Subcutaneous abdominal adipose tissue (tissue), 5 donors: ENCODE measurements at regions not wholly inside any gene's neighbourhood (a gene's known extent, or its start where the extent isn't known, plus 50 kb on each side); places are given as distances from the start of the nearest gene placed in this dataset.
"Not testable (repeated sequence)": the region's sequence is repeated elsewhere in the genome, so short reads cannot be mapped to it uniquely, and the experiment has no call there.

Experiments used
- H3K27ac ChIP-seq: one replicate; pipeline ENCODE4 v1.7.0; 2013; ENCODE audit warnings: low read depth, mild to moderate bottlenecking, inconsistent platforms, low read length, moderate library complexity
- H3K27me3 ChIP-seq, 5 donors: one replicate each; pipeline ENCODE4 v1.7.0; 2013; ENCODE audit warnings: low read length in 5 of 5, inconsistent platforms in 1 of 5; ENCODE audit not compliant: control insufficient read depth in 5 of 5, insufficient read depth in 4 of 5
- H3K36me3 ChIP-seq, 5 donors: one replicate each; pipeline ENCODE4 v1.7.0; 2013; ENCODE audit warnings: low read length in 5 of 5; ENCODE audit not compliant: control insufficient read depth in 5 of 5, insufficient read depth in 5 of 5
- H3K4me1 ChIP-seq, 5 donors: one replicate each; pipeline ENCODE4 v1.7.0; 2013; ENCODE audit warnings: low read length in 5 of 5, mild to moderate bottlenecking in 3 of 5, moderate library complexity in 1 of 5; ENCODE audit not compliant: control insufficient read depth in 5 of 5, insufficient read depth in 5 of 5
- H3K4me3 ChIP-seq, 5 donors: one replicate each; pipeline ENCODE4 v1.7.0; 2013; ENCODE audit warnings: low read length in 5 of 5, low read depth in 1 of 5
- H3K9ac ChIP-seq, 5 donors: one replicate each; pipeline ENCODE4 v1.7.0; 2013; ENCODE audit warnings: low read length in 5 of 5, mild to moderate bottlenecking in 4 of 5, moderate library complexity in 3 of 5
- H3K9me3 ChIP-seq, 5 donors: one replicate each; pipeline ENCODE4 v1.7.0; 2013; ENCODE audit warnings: low read length in 5 of 5; ENCODE audit not compliant: control insufficient read depth in 5 of 5
- donor health status: healthy.
- donor health status: healthy.
- donor health status: healthy.
- donor health status: healthy.
- donor health status: healthy.

- H3K9ac ChIP-seq, H3K36me3 ChIP-seq, H3K4me1 ChIP-seq, H3K4me3 ChIP-seq, H3K27ac ChIP-seq, H3K27me3 ChIP-seq, H3K9me3 ChIP-seq: not testable (repeated sequence)
Measured at GRCh38 chr3:96671861-96672595, 142.4 kb upstream of the EPHA6 start.

GRCh38 chr3:96677156-96677555, 137.2 kb upstream of the EPHA6 start:
- Histone ChIP-seq H3K27ac (no peak overlapping the region), H3K36me3 (no peaks in the 10 kb centered on the region)

GRCh38 chr3:96678325-96678724, 136.1 kb upstream of the EPHA6 start:
- H3K36me3 ChIP-seq: no peaks in the 10 kb centered on the region
- H3K4me1 ChIP-seq: no peaks in the 10 kb centered on the region
- H3K27ac ChIP-seq: no peak overlapping the region
- no peaks in the 10 kb centered on the region for H3K9me3 ChIP-seq
- no peak overlapping the region for H3K9ac ChIP-seq
- H3K27me3 ChIP-seq: no peaks in the 10 kb centered on the region
- H3K4me3 ChIP-seq: no peak overlapping the region

More at GRCh38 chr3:96677156-96677555, 137.2 kb upstream of the EPHA6 start:
- Histone ChIP-seq H3K4me1 (no peaks in the 10 kb centered on the region), H3K4me3 (no peak overlapping the region), H3K27me3 (no peaks in the 10 kb centered on the region), H3K9me3 (no peaks in the 10 kb centered on the region), H3K9ac (no peak overlapping the region)

- H3K36me3 ChIP-seq: no peaks in the 10 kb centered on the region
- no peaks in the 10 kb centered on the region for H3K27me3 ChIP-seq
- no peak overlapping the region for H3K27ac ChIP-seq
- no peak overlapping the region for H3K9ac ChIP-seq
- H3K4me1 ChIP-seq: no peaks in the 10 kb centered on the region
- no peaks in the 10 kb centered on the region for H3K9me3 ChIP-seq
- H3K4me3 ChIP-seq: no peak overlapping the region
Measured at GRCh38 chr3:96700322-96701315, 113.8 kb upstream of the EPHA6 start.

- Histone ChIP-seq H3K9ac (no peak overlapping the region), H3K27ac (no peak overlapping the region), H3K27me3 (no peaks in the 10 kb centered on the region), H3K36me3 (no peaks in the 10 kb centered on the region), H3K4me3 (no peak overlapping the region), H3K4me1 (no peaks in the 10 kb centered on the region), H3K9me3 (no peaks in the 10 kb centered on the region)
Measured at GRCh38 chr3:96705895-96706294, 108.5 kb upstream of the EPHA6 start.

GRCh38 chr3:96706509-96706908, 107.9 kb upstream of the EPHA6 start:
- Histone ChIP-seq H3K4me1 (no peaks in the 10 kb centered on the region), H3K27ac (no peak overlapping the region), H3K36me3 (no peaks in the 10 kb centered on the region), H3K27me3 (no peaks in the 10 kb centered on the region), H3K9ac (no peak overlapping the region), H3K4me3 (no peak overlapping the region), H3K9me3 (no peaks in the 10 kb centered on the region)

GRCh38 chr3:96711816-96712215, 102.6 kb upstream of the EPHA6 start:
- H3K27ac ChIP-seq: no peak overlapping the region
- no peak overlapping the region for H3K4me3 ChIP-seq
- H3K4me1 ChIP-seq: no peaks in the 10 kb centered on the region
- no peaks in the 10 kb centered on the region for H3K27me3 ChIP-seq
- peaks cover 0 to 2% (median 0%) of the 10 kb centered on the region in 5 donors for H3K9me3 ChIP-seq
- H3K36me3 ChIP-seq: no peaks in the 10 kb centered on the region
- H3K9ac ChIP-seq: no peak overlapping the region

- no peak overlapping the region for H3K9ac ChIP-seq
- peaks cover 0 to 2% (median 0%) of the 10 kb centered on the region in 5 donors for H3K9me3 ChIP-seq
- no peaks in the 10 kb centered on the region for H3K36me3 ChIP-seq
- no peaks in the 10 kb centered on the region for H3K27me3 ChIP-seq
- H3K27ac ChIP-seq: no peak overlapping the region
- no peak overlapping the region for H3K4me3 ChIP-seq
- H3K4me1 ChIP-seq: no peaks in the 10 kb centered on the region
Measured at GRCh38 chr3:96712792-96713191, 101.6 kb upstream of the EPHA6 start.

GRCh38 chr3:96719921-96720320, 94.5 kb upstream of the EPHA6 start:
- no peak overlapping the region for H3K4me3 ChIP-seq
- H3K9ac ChIP-seq: no peak overlapping the region
- no peaks in the 10 kb centered on the region for H3K27me3 ChIP-seq
- no peaks in the 10 kb centered on the region for H3K36me3 ChIP-seq
- no peaks in the 10 kb centered on the region for H3K9me3 ChIP-seq
- H3K4me1 ChIP-seq: no peaks in the 10 kb centered on the region
- no peak overlapping the region for H3K27ac ChIP-seq

GRCh38 chr3:96731031-96731430, 83.4 kb upstream of the EPHA6 start:
- Histone ChIP-seq H3K27me3 (no peaks in the 10 kb centered on the region), H3K4me1 (no peaks in the 10 kb centered on the region), H3K9me3 (no peaks in the 10 kb centered on the region), H3K9ac (no peak overlapping the region), H3K4me3 (no peak overlapping the region), H3K36me3 (no peaks in the 10 kb centered on the region), H3K27ac (no peak overlapping the region)
